ENCODE measurements at regions not wholly inside any gene's neighbourhood (a gene's known extent, or its start where the extent isn't known, plus 50 kb on each side); places are given as distances from the start of the nearest gene placed in this dataset.

GRCh38 chr12:119931402-119931801, 54.3 kb upstream of the CIT start:
- TF ChIP-seq CTCF (IDR thresholded peaks at IDR 0.05) (no peak), POLR2A (IDR thresholded peaks at IDR 0.05) (no peak)
